Fibroblast of pulmonary artery (primary cell): ENCODE measurements at regions not wholly inside any gene's neighbourhood (a gene's known extent, or its start where the extent isn't known, plus 50 kb on each side); places are given as distances from the start of the nearest gene placed in this dataset.

Experiments
- DNase-seq: peaks from one replicate; pipeline ENCODE4 v3.0.0-alpha.2; 2010; ENCODE audit warnings: low read depth
- H3K4me3 ChIP-seq: replicated peaks from 2 replicates; pipeline ENCODE4 v1.5.1; 2011; ENCODE audit warnings: low read depth, mild to moderate bottlenecking, control low read depth, low read length, moderate library complexity
- CTCF ChIP-seq: IDR thresholded peaks from 2 replicates; pipeline ENCODE4 v1.5.1; 2011; ENCODE audit warnings: mild to moderate bottlenecking, control low read depth, low read length, inconsistent platforms; ENCODE audit errors: missing control alignments

- no peak for DNase-seq
- no peak overlapping the region for H3K4me3 ChIP-seq
- TF ChIP-seq CTCF = no peak
Measured at GRCh38 chr4:151991884-151992167, 231.0 kb upstream of the GATB start.

- TF ChIP-seq CTCF = no peak
- DNase-seq = no peak
- H3K4me3 ChIP-seq = no peak overlapping the region
Measured at GRCh38 chr4:151991001-151991883, 230.4 kb upstream of the GATB start.

GRCh38 chr4:151990201-151990600 lies 229.4 kb upstream of the GATB start:
- no peak overlapping the region for H3K4me3 ChIP-seq
- no peak for DNase-seq

GRCh38 chr4:151988591-151988990 lies 227.8 kb upstream of the GATB start:
- no peak overlapping the region for H3K4me3 ChIP-seq
- no peak for TF ChIP-seq CTCF
- no peak for DNase-seq

More at GRCh38 chr4:151990201-151990600, 229.4 kb upstream of the GATB start:
- TF ChIP-seq CTCF = no peak

GRCh38 chr4:151987606-151988005 lies 226.8 kb upstream of the GATB start:
- H3K4me3 ChIP-seq = no peak overlapping the region
- no peak for DNase-seq
- no peak for TF ChIP-seq CTCF

- H3K4me3 ChIP-seq = no peak overlapping the region
- no peak for DNase-seq
- no peak for TF ChIP-seq CTCF
Measured at GRCh38 chr4:151983854-151984253, 223.0 kb upstream of the GATB start.

GRCh38 chr4:151979819-151980218 lies 219.0 kb upstream of the GATB start:
- TF ChIP-seq CTCF = no peak
- DNase-seq = no peak
- H3K4me3 ChIP-seq = no peak overlapping the region
